ENCODE measurements at regions not wholly inside any gene's neighbourhood (a gene's known extent, or its start where the extent isn't known, plus 50 kb on each side); places are given as distances from the start of the nearest gene placed in this dataset.

- Mint-ChIP-seq H3K27me3 (ENCODE audit: unreplicated experiment) (no peaks in the 10 kb centered on the region), H3K36me3 (ENCODE audit: unreplicated experiment) (no peaks in the 10 kb centered on the region), H3K4me1 (ENCODE audit: low read depth, unreplicated experiment) (peaks cover 6% of the 10 kb centered on the region), H3K4me3 (ENCODE audit: unreplicated experiment) (no peak overlapping the region), H3K9me3 (ENCODE audit: unreplicated experiment) (no peaks in the 10 kb centered on the region), H3K27ac (ENCODE audit: unreplicated experiment) (no peak overlapping the region)
- no peak for DNase-seq
- TF ChIP-seq, protein P1, sequence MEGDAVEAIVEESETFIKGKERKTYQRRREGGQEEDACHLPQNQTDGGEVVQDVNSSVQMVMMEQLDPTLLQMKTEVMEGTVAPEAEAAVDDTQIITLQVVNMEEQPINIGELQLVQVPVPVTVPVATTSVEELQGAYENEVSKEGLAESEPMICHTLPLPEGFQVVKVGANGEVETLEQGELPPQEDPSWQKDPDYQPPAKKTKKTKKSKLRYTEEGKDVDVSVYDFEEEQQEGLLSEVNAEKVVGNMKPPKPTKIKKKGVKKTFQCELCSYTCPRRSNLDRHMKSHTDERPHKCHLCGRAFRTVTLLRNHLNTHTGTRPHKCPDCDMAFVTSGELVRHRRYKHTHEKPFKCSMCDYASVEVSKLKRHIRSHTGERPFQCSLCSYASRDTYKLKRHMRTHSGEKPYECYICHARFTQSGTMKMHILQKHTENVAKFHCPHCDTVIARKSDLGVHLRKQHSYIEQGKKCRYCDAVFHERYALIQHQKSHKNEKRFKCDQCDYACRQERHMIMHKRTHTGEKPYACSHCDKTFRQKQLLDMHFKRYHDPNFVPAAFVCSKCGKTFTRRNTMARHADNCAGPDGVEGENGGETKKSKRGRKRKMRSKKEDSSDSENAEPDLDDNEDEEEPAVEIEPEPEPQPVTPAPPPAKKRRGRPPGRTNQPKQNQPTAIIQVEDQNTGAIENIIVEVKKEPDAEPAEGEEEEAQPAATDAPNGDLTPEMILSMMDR (IDR thresholded peaks at IDR 0.05; ENCODE audit: partially characterized antibody, unreplicated experiment) = no peak
Measured at GRCh38 chr21:16198546-16198945, 468.8 kb downstream of the USP25 start.

DNA sequence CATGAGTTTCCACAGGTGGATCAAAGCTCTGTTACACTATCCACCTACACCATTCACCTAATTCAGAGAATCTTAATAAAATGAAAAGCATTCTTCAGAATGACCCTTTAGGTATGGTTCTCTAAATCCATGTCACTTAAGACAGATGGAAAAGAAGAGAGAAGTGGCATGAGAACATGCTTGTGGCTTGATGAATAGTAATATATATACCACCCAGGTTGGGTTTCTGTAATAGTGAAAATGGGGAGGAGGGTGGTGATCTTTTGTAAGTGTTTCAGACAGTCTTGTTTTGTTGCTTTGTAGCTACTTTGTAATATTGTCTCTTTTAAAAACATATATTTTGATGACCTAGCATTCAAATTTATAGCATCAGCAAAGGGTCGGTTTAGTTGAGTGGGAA is 469.8 kb downstream of the USP25 start:
- TF ChIP-seq, protein P1 (IDR thresholded peaks at IDR 0.05; ENCODE audit: partially characterized antibody, unreplicated experiment) = no peak
- no peaks in the 10 kb centered on the region for H3K9me3 Mint-ChIP-seq (ENCODE audit: unreplicated experiment)
- no peaks in the 10 kb centered on the region for H3K27me3 Mint-ChIP-seq (ENCODE audit: unreplicated experiment)
- H3K4me3 Mint-ChIP-seq (ENCODE audit: unreplicated experiment) = no peak overlapping the region
- no peak for DNase-seq
- H3K27ac Mint-ChIP-seq (ENCODE audit: unreplicated experiment) = no peak overlapping the region
- H3K4me1 Mint-ChIP-seq (ENCODE audit: low read depth, unreplicated experiment) = no peaks in the 10 kb centered on the region
- H3K36me3 Mint-ChIP-seq (ENCODE audit: unreplicated experiment) = no peaks in the 10 kb centered on the region

DNA sequence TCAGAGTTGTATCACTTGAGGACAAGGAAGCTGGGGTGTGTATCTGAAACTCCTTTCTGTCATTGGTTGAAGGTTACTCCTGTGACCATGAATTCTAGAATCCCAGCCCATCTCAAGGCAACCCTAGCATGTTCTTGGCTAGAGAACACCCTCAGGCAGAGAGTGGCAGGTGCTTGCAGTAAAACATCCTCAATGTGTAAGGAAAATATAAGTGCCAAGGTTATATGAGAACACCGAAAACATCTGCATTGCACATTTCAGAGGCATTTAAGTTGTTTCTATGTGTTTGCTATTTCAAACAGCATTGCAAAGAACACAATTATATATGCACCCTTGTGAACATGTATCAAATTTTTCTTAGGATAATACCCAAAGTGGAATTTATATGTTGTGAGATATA is 471.9 kb downstream of the USP25 start:
- H3K36me3 Mint-ChIP-seq (ENCODE audit: unreplicated experiment) = no peaks in the 10 kb centered on the region
- H3K27ac Mint-ChIP-seq (ENCODE audit: unreplicated experiment) = no peak overlapping the region
- H3K4me3 Mint-ChIP-seq (ENCODE audit: unreplicated experiment) = no peak overlapping the region
- TF ChIP-seq, protein P1 (IDR thresholded peaks at IDR 0.05; ENCODE audit: partially characterized antibody, unreplicated experiment) = no peak
- no peaks in the 10 kb centered on the region for H3K27me3 Mint-ChIP-seq (ENCODE audit: unreplicated experiment)
- no peaks in the 10 kb centered on the region for H3K9me3 Mint-ChIP-seq (ENCODE audit: unreplicated experiment)
- DNase-seq = no peak
- no peaks in the 10 kb centered on the region for H3K4me1 Mint-ChIP-seq (ENCODE audit: low read depth, unreplicated experiment)

DNA sequence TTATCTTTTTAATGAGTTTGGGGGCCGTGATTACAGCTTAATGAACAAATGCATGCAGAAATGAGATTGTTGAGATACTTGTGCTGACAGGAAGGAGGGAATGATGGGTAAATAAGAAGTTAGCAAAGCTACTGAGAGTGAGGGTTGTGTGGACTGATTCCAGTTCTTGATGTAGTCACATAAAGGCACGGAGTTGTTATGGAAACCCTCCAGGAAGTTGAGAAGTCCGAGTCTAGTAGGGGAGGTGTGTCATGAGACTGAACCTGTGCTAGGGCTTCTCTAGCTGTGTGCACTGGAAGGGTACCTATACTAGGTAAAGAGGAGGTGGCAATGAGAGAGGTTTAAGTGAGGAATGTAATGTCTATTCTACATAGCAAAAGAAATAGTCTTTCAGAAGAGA is 475.7 kb downstream of the USP25 start:
- Mint-ChIP-seq H3K36me3 (ENCODE audit: unreplicated experiment) (no peaks in the 10 kb centered on the region), H3K9me3 (ENCODE audit: unreplicated experiment) (no peaks in the 10 kb centered on the region), H3K4me1 (ENCODE audit: low read depth, unreplicated experiment) (no peaks in the 10 kb centered on the region), H3K27me3 (ENCODE audit: unreplicated experiment) (no peaks in the 10 kb centered on the region), H3K27ac (ENCODE audit: unreplicated experiment) (no peak overlapping the region), H3K4me3 (ENCODE audit: unreplicated experiment) (no peak overlapping the region)
- TF ChIP-seq, protein P1 (IDR thresholded peaks at IDR 0.05; ENCODE audit: partially characterized antibody, unreplicated experiment) = no peak
- no peak for DNase-seq

DNA sequence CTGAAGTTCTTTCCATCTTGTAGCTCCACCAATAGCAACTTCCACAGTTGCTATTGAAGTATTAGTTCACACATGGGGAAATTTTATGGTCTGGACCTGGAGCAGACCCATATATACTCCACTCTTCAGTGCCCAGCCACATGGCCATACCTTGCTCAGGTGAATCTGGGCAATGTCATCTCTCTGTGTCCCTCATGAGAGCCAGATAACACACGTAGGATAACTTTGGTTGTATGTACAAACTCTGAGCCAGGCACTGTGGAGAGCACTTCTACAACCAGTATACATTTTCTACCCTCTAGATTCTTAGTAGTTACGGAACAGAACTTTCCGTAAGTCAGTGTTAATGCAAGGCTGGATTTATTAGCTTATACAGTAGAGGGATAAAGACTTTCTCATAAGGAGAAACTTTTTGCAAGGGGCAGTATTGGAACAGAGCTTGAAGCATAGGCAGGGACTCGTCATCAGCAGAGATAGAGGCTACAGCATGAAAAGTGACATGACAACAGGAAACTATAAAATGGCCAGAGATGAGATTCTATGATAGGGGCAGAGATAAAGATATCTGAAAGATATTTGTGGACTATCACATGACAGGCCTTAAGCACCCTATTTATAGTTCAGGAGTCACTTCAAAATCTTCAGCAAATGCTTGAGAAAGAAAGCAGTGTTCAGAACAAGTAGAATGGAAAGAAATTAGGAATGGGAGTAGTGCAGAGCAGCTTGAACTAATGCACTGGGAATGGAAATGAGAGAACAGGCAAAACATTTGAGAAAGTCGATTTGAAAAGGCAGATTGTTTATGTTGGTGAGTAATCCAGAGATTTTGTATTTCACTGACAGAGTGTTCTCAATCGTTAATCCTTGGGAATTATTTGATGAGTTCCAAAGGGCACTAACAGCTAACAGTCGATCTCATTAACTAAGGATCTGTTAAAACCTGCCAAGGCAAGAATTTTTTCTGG is 481.8 kb downstream of the USP25 start:
- Mint-ChIP-seq H3K27ac (ENCODE audit: unreplicated experiment) (no peak overlapping the region), H3K4me1 (ENCODE audit: low read depth, unreplicated experiment) (no peaks in the 10 kb centered on the region), H3K4me3 (ENCODE audit: unreplicated experiment) (no peak overlapping the region), H3K27me3 (ENCODE audit: unreplicated experiment) (no peaks in the 10 kb centered on the region), H3K36me3 (ENCODE audit: unreplicated experiment) (no peaks in the 10 kb centered on the region), H3K9me3 (ENCODE audit: unreplicated experiment) (no peaks in the 10 kb centered on the region)
- TF ChIP-seq, protein P1 (IDR thresholded peaks at IDR 0.05; ENCODE audit: partially characterized antibody, unreplicated experiment) = no peak
- no peak for DNase-seq

All from glutamatergic neuron (in vitro differentiated cells).